Gastroesophageal sphincter (tissue), 4 donors: ENCODE measurements at regions not wholly inside any gene's neighbourhood (a gene's known extent, or its start where the extent isn't known, plus 50 kb on each side); places are given as distances from the start of the nearest gene placed in this dataset.

Experiments
- ATAC-seq: fragments of 150-250 bp; one replicate; pipeline ENCODE4 v1.9.1; 2016; ENCODE audit warnings: mild to moderate bottlenecking, moderate library complexity
- H3K27ac ChIP-seq, 4 donors: fragments of 200-600 bp; sonication (generic) in 3 of 4; 1 replicate in 3 of 4; 2 replicates in 1 of 4; pipeline ENCODE4 v1.5.1; 2016 to 2019
- H3K27me3 ChIP-seq: fragments of 200-600 bp; sonication (generic); one replicate; pipeline ENCODE4 v1.5.1; 2019
- H3K36me3 ChIP-seq, 2 donors: fragments of 200-600 bp; sonication (generic); one replicate each; pipeline ENCODE4 v1.5.1; 2019; ENCODE audit warnings: control low read depth in 1 of 2
- H3K4me1 ChIP-seq, 3 donors: fragments of 200-600 bp; sonication (generic); 1 replicate in 2 of 3; 2 replicates in 1 of 3; pipeline ENCODE4 v1.5.1; 2016 to 2019; ENCODE audit warnings: control low read depth in 2 of 3
- H3K4me3 ChIP-seq, 2 donors: fragments of 200-600 bp; sonication (generic); one replicate each; pipeline ENCODE4 v1.5.1; 2019; ENCODE audit warnings: mild to moderate bottlenecking in 1 of 2, moderate library complexity in 1 of 2
- H3K9me3 ChIP-seq, 3 donors: fragments of 200-600 bp; sonication (generic); one replicate each; pipeline ENCODE4 v1.5.1; 2017 to 2019; ENCODE audit warnings: control low read depth in 2 of 3
- EP300 ChIP-seq: sonication (generic); formaldehyde crosslinking; IDR thresholded peaks from one replicate; pipeline ENCODE4 v1.6.1; 2017; ENCODE audit warnings: antibody characterized with exemption, mild to moderate bottlenecking
- POLR2A ChIP-seq, 2 donors: fragments of 450-650 bp; IDR thresholded peaks; one replicate each; pipeline ENCODE4 v1.6.1; 2017; ENCODE audit warnings: antibody characterized with exemption in 2 of 2, mild to moderate bottlenecking in 2 of 2, moderate library complexity in 1 of 2
- POLR2AphosphoS5 ChIP-seq: sonication (generic); formaldehyde crosslinking; IDR thresholded peaks from one replicate; pipeline ENCODE4 v1.6.1; 2017; ENCODE audit warnings: antibody characterized with exemption
- WGBS, 2 donors: methylation state at CpG; one replicate each; pipeline ENCODE4 v1.1.5; 2018; ENCODE audit warnings: low coverage in 1 of 2; 5-methylcytosine and 5-hydroxymethylcytosine counted together
- TF ChIP-seq, protein P1 (sequence below), 4 experiments: fragments of 200-600 bp in 2 of 4; fragments of 450-650 bp in 2 of 4; sonication (generic) in 1 of 4; IDR thresholded peaks; one replicate each; pipeline ENCODE4 v1.5.1; 2017 to 2019; ENCODE audit warnings: antibody characterized with exemption in 4 of 4, mild to moderate bottlenecking in 2 of 4, moderate library complexity in 2 of 4

DNA sequence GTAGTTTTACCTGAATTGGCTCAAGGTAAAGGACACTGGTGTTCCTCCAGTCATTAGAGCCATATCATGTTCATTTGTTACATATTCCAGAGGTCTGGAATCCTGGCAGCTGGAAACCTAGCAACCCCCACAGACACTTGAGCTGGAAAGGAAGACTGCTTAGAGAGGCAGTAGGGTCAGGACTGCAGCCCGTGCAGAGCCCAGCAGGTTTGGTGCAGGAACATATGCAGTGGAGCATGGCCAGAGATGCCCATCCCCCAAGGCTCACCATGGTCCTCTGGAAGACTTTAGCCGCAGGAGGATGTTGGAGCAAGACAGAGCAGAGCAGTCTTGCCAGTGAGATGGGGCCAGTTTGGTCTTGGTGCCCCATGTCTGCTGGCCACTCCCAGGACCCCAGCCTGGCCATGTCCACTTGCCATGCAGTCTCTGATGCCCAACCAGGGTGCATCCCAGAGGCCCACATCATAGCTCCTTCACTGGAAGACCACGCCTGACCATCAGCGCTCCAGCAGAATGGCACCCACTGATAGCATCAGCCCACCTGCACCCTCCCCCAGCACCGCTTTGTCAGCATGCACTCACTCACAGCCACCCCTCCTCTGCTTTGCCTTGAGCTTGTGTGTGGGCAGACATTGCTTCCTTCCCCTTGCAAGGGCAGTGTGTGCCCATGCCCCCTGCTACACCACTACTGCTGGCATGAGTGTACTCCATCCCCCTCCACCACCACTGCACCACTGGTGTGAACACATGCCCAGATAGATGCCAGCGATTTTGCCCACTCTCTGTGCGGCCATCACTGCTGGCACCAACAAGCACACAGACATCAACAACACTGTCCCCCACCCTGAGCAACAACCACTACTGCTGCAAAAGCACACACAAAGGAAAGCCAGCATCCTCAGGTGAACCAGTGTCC, 190.3 kb upstream of the SPOCK3 start:
- Histone ChIP-seq H3K27ac (no peak overlapping the region), H3K4me1 (no peaks in the 10 kb centered on the region), H3K9me3 (no peaks in the 10 kb centered on the region), H3K27me3 (no peaks in the 10 kb centered on the region), H3K36me3 (no peaks in the 10 kb centered on the region), H3K4me3 (no peak overlapping the region)
- no peak for ATAC-seq
- WGBS, 2 donors = 89 to 100% methylated on average over 2 to 5 of the region's 7 CpGs
- TF ChIP-seq POLR2AphosphoS5 = no peak
- TF ChIP-seq, protein P1, sequence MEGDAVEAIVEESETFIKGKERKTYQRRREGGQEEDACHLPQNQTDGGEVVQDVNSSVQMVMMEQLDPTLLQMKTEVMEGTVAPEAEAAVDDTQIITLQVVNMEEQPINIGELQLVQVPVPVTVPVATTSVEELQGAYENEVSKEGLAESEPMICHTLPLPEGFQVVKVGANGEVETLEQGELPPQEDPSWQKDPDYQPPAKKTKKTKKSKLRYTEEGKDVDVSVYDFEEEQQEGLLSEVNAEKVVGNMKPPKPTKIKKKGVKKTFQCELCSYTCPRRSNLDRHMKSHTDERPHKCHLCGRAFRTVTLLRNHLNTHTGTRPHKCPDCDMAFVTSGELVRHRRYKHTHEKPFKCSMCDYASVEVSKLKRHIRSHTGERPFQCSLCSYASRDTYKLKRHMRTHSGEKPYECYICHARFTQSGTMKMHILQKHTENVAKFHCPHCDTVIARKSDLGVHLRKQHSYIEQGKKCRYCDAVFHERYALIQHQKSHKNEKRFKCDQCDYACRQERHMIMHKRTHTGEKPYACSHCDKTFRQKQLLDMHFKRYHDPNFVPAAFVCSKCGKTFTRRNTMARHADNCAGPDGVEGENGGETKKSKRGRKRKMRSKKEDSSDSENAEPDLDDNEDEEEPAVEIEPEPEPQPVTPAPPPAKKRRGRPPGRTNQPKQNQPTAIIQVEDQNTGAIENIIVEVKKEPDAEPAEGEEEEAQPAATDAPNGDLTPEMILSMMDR (IDR thresholded peaks at IDR 0.05) = no peak
- TF ChIP-seq EP300 = no peak
- no peak for TF ChIP-seq POLR2A (IDR thresholded peaks at IDR 0.05)

DNA sequence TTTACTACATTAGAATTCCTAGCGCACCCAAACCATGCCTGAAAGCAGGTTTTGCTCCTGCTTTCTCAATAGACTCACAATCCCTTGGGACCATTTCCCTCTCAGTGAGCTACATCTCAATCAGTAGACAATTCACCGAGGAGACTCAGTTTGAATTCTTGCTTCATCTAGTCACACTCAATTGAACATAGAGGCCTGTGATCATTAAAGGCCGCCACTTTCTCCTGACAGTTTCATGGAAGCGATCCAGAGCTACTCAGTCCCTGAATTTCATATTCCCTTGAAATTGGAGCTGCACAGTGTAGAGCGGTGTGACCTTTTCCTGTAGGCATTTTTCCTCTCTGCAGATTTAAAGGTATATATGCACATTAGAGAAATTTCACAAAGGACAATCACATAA, 193.9 kb upstream of the SPOCK3 start:
- Histone ChIP-seq H3K27me3 (no peaks in the 10 kb centered on the region), H3K27ac (no peak overlapping the region), H3K4me3 (no peak overlapping the region), H3K36me3 (no peaks in the 10 kb centered on the region), H3K4me1 (no peaks in the 10 kb centered on the region), H3K9me3 (peaks cover 0 to 4% (median 0%) of the 10 kb centered on the region in 3 donors)
- no peak for ATAC-seq
- WGBS, 2 donors = 48% methylated on average over 5 of the region's 5 CpGs; no CpG with 5 or more reads in 1 of the 2 donors
- TF ChIP-seq, protein P1 (IDR thresholded peaks at IDR 0.05) = no peak

DNA sequence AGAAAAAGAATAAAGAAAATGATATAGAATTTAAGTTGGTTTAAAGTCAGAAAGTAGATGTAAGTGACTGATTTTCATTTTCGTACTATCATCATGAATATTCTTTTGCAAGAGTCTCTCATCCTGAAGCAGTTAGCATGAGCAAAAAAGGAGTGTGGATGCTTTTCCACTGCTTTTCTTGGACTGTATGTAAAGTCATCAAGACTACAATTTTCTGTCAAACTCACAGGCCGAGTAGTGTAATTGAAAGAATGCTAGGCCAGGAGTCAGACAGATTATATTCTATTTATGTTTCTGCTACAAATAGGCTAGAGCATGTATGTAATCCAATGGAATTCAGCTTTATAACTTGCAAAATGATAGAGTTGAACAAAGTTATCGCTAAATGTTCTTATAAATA, 197.1 kb upstream of the SPOCK3 start:
- H3K4me1 ChIP-seq = no peaks in the 10 kb centered on the region
- no peak overlapping the region for H3K4me3 ChIP-seq
- WGBS, 2 donors = 65 to 82% methylated on average over 3 of the region's 3 CpGs
- H3K27ac ChIP-seq = no peak overlapping the region
- no peak for ATAC-seq
- H3K36me3 ChIP-seq = no peaks in the 10 kb centered on the region
- TF ChIP-seq, protein P1 (IDR thresholded peaks at IDR 0.05) = no peak
- TF ChIP-seq POLR2A (IDR thresholded peaks at IDR 0.05) (no peak), POLR2AphosphoS5 (no peak), EP300 (no peak)
- H3K9me3 ChIP-seq = peaks cover 0 to 4% (median 0%) of the 10 kb centered on the region in 3 donors
- H3K27me3 ChIP-seq = no peaks in the 10 kb centered on the region

DNA sequence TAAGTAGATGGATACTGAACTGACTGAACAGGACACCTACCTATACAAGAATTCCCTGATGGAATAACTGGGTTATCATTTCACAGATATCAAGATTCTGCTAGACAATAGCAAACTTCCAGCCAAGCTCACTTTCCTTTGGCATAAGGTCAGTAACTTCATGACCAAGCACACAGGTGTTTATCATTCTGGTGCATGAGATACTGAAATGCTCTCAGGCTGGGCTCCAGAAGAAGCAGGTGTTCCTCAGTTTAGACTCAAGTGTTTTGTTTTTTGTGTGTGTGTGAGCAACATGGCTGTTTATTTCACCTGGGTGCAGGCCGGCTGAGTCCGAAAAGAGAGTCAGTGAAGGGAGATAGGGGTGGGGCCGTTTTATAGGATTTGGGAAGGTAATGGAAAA, 201.5 kb upstream of the SPOCK3 start:
- WGBS, 2 donors = no CpG with 5 or more reads among the region's 3 CpGs
- H3K27ac ChIP-seq = no peak overlapping the region
- no peaks in the 10 kb centered on the region for H3K4me1 ChIP-seq
- no peak overlapping the region for H3K4me3 ChIP-seq
- H3K36me3 ChIP-seq = no peaks in the 10 kb centered on the region
- no peak for ATAC-seq
- TF ChIP-seq POLR2AphosphoS5 (no peak), POLR2A (IDR thresholded peaks at IDR 0.05) (no peak), EP300 (no peak)
- TF ChIP-seq, protein P1 (IDR thresholded peaks at IDR 0.05) = no peak
- H3K27me3 ChIP-seq = no peaks in the 10 kb centered on the region
- peaks cover 0 to 4% (median 0%) of the 10 kb centered on the region in 3 donors for H3K9me3 ChIP-seq

DNA sequence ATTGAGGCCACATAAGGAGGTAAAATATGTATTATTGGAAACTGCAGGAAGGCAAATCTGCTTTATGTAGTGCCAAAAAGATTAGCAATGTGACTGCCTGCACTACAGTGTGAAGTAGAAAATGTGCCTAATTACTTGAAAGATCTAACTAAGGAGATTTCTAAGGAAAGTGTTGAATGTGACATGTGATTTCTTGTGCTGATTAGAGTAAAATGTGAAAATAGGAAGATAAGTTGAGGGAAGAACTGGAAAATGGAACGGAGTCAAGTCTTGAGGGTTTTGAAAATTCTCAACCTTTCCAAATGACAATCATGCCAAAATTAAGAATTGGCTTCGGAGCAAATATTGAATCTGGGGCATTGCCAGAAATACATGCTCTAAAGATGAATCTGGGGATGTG, 209.5 kb upstream of the SPOCK3 start:
- WGBS, 2 donors = 83 to 94% methylated on average over 2 of the region's 2 CpGs
- Histone ChIP-seq H3K27ac (no peak overlapping the region), H3K4me3 (no peak overlapping the region), H3K9me3 (no peaks in the 10 kb centered on the region), H3K27me3 (no peaks in the 10 kb centered on the region), H3K4me1 (no peaks in the 10 kb centered on the region), H3K36me3 (no peaks in the 10 kb centered on the region)
- TF ChIP-seq, protein P1 (IDR thresholded peaks at IDR 0.05) = no peak
- TF ChIP-seq POLR2AphosphoS5 = no peak
- TF ChIP-seq POLR2A (IDR thresholded peaks at IDR 0.05) = no peak
- TF ChIP-seq EP300 = no peak
- ATAC-seq = no peak
